ENCODE measurements at regions not wholly inside any gene's neighbourhood (a gene's known extent, or its start where the extent isn't known, plus 50 kb on each side); places are given as distances from the start of the nearest gene placed in this dataset.

DNA sequence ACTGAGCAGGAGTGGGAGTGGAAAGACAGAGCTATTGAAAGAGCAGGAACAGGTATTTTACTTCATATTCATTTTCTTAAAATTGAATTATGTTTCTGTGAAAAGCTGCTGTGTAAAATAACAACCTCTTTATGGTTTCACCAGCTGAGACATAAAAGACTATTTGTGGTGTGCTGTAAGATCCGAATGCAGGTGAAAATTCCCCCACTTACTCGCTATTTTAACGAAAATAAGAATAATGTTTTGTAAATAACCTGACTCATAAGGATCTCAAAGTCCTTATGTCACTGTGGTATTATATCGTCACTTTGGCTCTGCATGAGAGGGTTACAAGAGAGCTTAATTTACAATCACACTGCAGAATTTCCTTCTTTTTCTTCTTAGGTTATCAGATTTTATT is 65.3 kb upstream of the NFIB start:
- Mint-ChIP-seq H3K36me3 (no peaks in the 10 kb centered on the region), H3K27ac (no peak overlapping the region), H3K27me3 (peaks cover 0 to 11% (median 4%) of the 10 kb centered on the region in 5 donors), H3K4me3 (no peak overlapping the region), H3K4me1 (no peaks in the 10 kb centered on the region), H3K9me3 (peaks cover 0 to 5% (median 0%) of the 10 kb centered on the region in 11 donors)
- no peak overlapping the region for H3K4me3 ChIP-seq (ENCODE audit: low read length)
- no peaks in the 10 kb centered on the region for H3K36me3 ChIP-seq (ENCODE audit: control insufficient read depth in 2 of 3, insufficient read depth in 3 of 3, low read length in 3 of 3)
- DNase-seq (no peak), ATAC-seq (no peak)
- H3K4me1 ChIP-seq (ENCODE audit: control insufficient read depth in 2 of 2, insufficient read depth in 2 of 2, low read length in 2 of 2) = no peaks in the 10 kb centered on the region
- ChIA-PET CTCF (no interaction called here), POLR2A (no interaction called here)
- intact Hi-C loops (cut with micrococcal nuclease) = no loop called here
- no peaks in the 10 kb centered on the region for H3K9me3 ChIP-seq (ENCODE audit: control insufficient read depth in 2 of 3, low read length in 3 of 3)
- no peaks in the 10 kb centered on the region for H3K27me3 ChIP-seq (ENCODE audit: control insufficient read depth in 2 of 2, insufficient read depth in 2 of 2, low read length in 2 of 2)
- H3K27ac ChIP-seq (ENCODE audit: low read depth, low read length) = no peak overlapping the region

DNA sequence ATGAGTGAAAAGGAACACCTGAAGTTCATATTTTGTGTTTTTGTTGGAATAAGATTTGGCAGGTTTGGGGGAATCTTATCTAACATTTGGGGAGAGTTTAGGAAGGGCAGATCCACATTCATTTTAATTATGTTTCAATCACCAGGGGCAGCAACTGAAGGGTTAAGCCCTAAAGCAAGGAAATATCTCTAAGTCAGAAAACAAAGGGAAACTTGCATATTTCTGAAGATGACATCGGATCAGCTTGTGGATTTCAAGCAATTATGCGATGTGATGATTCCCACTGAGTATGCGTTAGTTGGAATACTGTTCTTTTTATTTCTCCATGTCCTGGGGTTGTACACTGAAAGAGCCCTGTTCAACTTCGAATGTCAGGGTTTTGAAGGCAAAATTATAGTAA is 59.8 kb upstream of the NFIB start:
- no peaks in the 10 kb centered on the region for H3K36me3 Mint-ChIP-seq
- ChIA-PET CTCF (no interaction called here), POLR2A (no interaction called here)
- Histone ChIP-seq H3K27ac (ENCODE audit: low read depth, low read length) (no peak overlapping the region), H3K27me3 (ENCODE audit: control insufficient read depth in 2 of 2, insufficient read depth in 2 of 2, low read length in 2 of 2) (no peaks in the 10 kb centered on the region), H3K4me3 (ENCODE audit: low read length) (no peak overlapping the region), H3K4me1 (ENCODE audit: control insufficient read depth in 2 of 2, insufficient read depth in 2 of 2, low read length in 2 of 2) (no peaks in the 10 kb centered on the region), H3K9me3 (ENCODE audit: control insufficient read depth in 2 of 3, low read length in 3 of 3) (no peaks in the 10 kb centered on the region), H3K36me3 (ENCODE audit: control insufficient read depth in 2 of 3, insufficient read depth in 3 of 3, low read length in 3 of 3) (no peaks in the 10 kb centered on the region)
- peaks cover 0 to 8% (median 0%) of the 10 kb centered on the region in 11 donors for H3K9me3 Mint-ChIP-seq
- no peak overlapping the region for H3K27ac Mint-ChIP-seq
- no peaks in the 10 kb centered on the region for H3K4me1 Mint-ChIP-seq
- peaks cover 0 to 12% (median 6%) of the 10 kb centered on the region in 5 donors for H3K27me3 Mint-ChIP-seq
- ATAC-seq = no peak
- intact Hi-C loops (cut with micrococcal nuclease) = no loop called here
- no peak overlapping the region for H3K4me3 Mint-ChIP-seq
- no peak for DNase-seq

DNA sequence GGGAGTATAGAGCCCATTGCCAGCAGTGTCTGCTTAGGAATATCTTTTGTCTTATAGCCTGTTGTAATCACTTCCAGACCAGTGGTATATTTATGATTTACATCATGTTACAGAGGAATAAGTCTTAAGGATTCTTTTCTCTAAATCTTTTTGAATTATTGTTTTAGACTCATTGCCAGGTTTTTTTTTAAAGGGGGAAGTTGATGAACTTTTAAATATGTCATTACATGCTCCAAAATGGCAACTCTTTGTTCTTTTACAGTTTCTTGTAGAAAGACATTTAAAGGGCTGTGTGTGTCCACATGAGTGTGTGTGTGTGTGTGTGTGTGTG is 59.4 kb upstream of the NFIB start:
- H3K4me3 Mint-ChIP-seq = no peak overlapping the region
- H3K27ac Mint-ChIP-seq = no peak overlapping the region
- peaks cover 0 to 8% (median 0%) of the 10 kb centered on the region in 11 donors for H3K9me3 Mint-ChIP-seq
- no peaks in the 10 kb centered on the region for H3K4me1 Mint-ChIP-seq
- Histone ChIP-seq H3K27ac (ENCODE audit: low read depth, low read length) (no peak overlapping the region), H3K4me1 (ENCODE audit: control insufficient read depth in 2 of 2, insufficient read depth in 2 of 2, low read length in 2 of 2) (no peaks in the 10 kb centered on the region), H3K36me3 (ENCODE audit: control insufficient read depth in 2 of 3, insufficient read depth in 3 of 3, low read length in 3 of 3) (no peaks in the 10 kb centered on the region), H3K27me3 (ENCODE audit: control insufficient read depth in 2 of 2, insufficient read depth in 2 of 2, low read length in 2 of 2) (no peaks in the 10 kb centered on the region), H3K4me3 (ENCODE audit: low read length) (no peak overlapping the region), H3K9me3 (ENCODE audit: control insufficient read depth in 2 of 3, low read length in 3 of 3) (no peaks in the 10 kb centered on the region)
- ATAC-seq = no peak
- intact Hi-C loops (cut with micrococcal nuclease) = no loop called here
- H3K27me3 Mint-ChIP-seq = peaks cover 0 to 12% (median 6%) of the 10 kb centered on the region in 5 donors
- CTCF ChIA-PET = no interaction called here
- no peaks in the 10 kb centered on the region for H3K36me3 Mint-ChIP-seq
- DNase-seq = no peak
- POLR2A ChIA-PET = no interaction called here

DNA sequence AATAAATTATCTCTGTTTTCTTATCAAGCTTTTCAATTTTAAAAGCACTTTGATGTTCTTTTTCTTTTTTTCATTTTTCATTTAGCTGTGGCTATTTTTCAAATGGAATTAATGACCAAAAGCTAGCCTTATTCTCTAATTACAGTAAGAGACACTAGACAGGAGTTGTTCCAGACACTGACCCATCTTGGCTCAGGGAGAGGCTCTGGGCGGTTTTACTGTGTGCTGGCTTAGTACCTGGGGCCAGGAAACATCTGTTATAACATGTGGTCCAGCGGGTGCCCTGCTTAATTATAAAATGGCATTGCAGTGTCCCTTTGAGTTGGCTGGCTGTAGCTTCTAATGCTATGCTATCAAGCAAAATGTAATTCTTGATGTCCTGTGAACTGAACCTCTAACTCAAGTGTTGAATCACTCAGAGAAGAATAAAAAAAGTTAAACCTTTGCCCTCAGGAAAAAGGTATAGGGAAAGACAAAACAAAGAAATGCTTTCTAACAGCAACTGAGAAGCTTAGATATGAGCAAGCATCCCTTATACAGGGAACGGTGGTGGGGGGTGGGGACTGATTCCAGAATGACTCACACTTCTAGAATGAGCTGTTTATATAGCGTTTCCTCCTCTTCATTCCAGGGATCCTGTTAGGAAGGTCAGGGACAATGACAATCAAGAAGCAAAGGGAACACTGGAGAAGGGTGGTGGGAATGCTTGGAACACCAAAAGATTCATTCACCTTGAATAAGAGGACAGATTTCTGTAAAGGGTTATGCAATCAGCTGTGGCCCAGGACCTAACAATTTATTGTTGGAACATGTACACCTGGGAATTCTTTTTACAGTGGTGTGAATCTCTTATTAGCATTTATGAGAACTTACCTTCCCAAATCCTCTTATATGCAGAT is 58.7 kb upstream of the NFIB start:
- Histone ChIP-seq H3K27me3 (ENCODE audit: control insufficient read depth in 2 of 2, insufficient read depth in 2 of 2, low read length in 2 of 2) (no peaks in the 10 kb centered on the region), H3K4me3 (ENCODE audit: low read length) (no peak overlapping the region), H3K9me3 (ENCODE audit: control insufficient read depth in 2 of 3, low read length in 3 of 3) (no peaks in the 10 kb centered on the region), H3K36me3 (ENCODE audit: control insufficient read depth in 2 of 3, insufficient read depth in 3 of 3, low read length in 3 of 3) (no peaks in the 10 kb centered on the region), H3K27ac (ENCODE audit: low read depth, low read length) (no peak overlapping the region), H3K4me1 (ENCODE audit: control insufficient read depth in 2 of 2, insufficient read depth in 2 of 2, low read length in 2 of 2) (no peaks in the 10 kb centered on the region)
- H3K36me3 Mint-ChIP-seq = no peaks in the 10 kb centered on the region
- no peaks in the 10 kb centered on the region for H3K4me1 Mint-ChIP-seq
- ATAC-seq (no peak), DNase-seq (no peak)
- no peak overlapping the region for H3K4me3 Mint-ChIP-seq
- intact Hi-C loops (cut with micrococcal nuclease) = no loop called here
- H3K27ac Mint-ChIP-seq = no peak overlapping the region
- H3K27me3 Mint-ChIP-seq = peaks cover 0 to 12% (median 6%) of the 10 kb centered on the region in 5 donors
- CTCF ChIA-PET = no interaction called here
- H3K9me3 Mint-ChIP-seq = peaks cover 0 to 8% (median 3%) of the 10 kb centered on the region in 11 donors
- POLR2A ChIA-PET = no interaction called here

DNA sequence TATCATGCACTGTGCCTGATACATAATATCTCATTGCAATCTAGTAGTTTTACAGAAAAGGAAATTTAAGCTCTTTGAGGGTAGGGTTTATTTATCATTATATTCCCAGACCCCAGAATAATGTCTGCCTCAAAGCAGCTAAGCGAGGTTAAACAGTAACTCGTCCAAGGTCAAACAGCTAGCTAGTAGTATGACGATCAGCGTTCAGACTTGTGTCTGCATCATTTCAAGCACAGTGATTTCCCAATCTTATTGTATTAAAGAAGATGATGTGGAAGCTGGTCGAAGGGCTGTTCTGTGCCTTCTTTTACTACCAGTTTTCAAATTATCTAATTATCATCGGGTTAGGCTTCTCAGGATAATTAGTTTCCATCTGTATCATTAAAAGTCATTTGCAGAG is 55.1 kb upstream of the NFIB start:
- Mint-ChIP-seq H3K27ac (no peak overlapping the region), H3K4me1 (no peaks in the 10 kb centered on the region), H3K9me3 (peaks cover 0 to 10% (median 4%) of the 10 kb centered on the region in 11 donors), H3K36me3 (no peaks in the 10 kb centered on the region), H3K27me3 (peaks cover 0 to 19% (median 16%) of the 10 kb centered on the region in 5 donors), H3K4me3 (no peak overlapping the region)
- Histone ChIP-seq H3K27ac (ENCODE audit: low read depth, low read length) (no peak overlapping the region), H3K9me3 (ENCODE audit: control insufficient read depth in 2 of 3, low read length in 3 of 3) (no peaks in the 10 kb centered on the region), H3K27me3 (ENCODE audit: control insufficient read depth in 2 of 2, insufficient read depth in 2 of 2, low read length in 2 of 2) (no peaks in the 10 kb centered on the region), H3K4me3 (ENCODE audit: low read length) (no peak overlapping the region), H3K4me1 (ENCODE audit: control insufficient read depth in 2 of 2, insufficient read depth in 2 of 2, low read length in 2 of 2) (no peaks in the 10 kb centered on the region), H3K36me3 (ENCODE audit: control insufficient read depth in 2 of 3, insufficient read depth in 3 of 3, low read length in 3 of 3) (no peaks in the 10 kb centered on the region)
- ChIA-PET POLR2A (no interaction called here), CTCF (no interaction called here)
- intact Hi-C loops (cut with micrococcal nuclease) = no loop called here
- ATAC-seq (no peak), DNase-seq (no peak)

DNA sequence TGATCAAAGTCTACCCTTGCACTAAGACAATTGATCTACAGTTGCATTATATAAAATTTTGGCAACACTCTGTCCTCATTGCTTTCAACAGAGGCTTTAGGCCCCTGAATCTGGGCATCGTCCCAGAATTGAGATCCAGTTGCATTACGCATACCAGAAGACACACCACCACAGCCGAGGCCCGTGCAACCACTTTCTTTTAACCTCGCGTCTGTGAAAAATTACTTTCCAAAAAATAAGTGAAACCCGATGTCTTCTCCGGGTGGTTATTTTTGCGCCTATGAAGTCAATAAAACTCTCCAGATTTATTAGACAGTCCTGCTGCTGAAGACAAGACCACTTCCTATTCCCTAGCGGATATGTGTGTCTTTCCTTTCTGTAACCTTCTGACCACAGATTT is 52.1 kb upstream of the NFIB start:
- intact Hi-C loops (cut with micrococcal nuclease) = no loop called here
- no peak overlapping the region for H3K4me3 ChIP-seq (ENCODE audit: low read length)
- DNase-seq = no peak
- no peak overlapping the region for H3K27ac ChIP-seq (ENCODE audit: low read depth, low read length)
- Mint-ChIP-seq H3K27me3 (peaks cover 0 to 19% (median 14%) of the 10 kb centered on the region in 5 donors), H3K36me3 (no peaks in the 10 kb centered on the region), H3K27ac (no peak overlapping the region), H3K4me1 (no peaks in the 10 kb centered on the region), H3K9me3 (peaks cover 0 to 10% (median 4%) of the 10 kb centered on the region in 11 donors), H3K4me3 (no peak overlapping the region)
- H3K27me3 ChIP-seq (ENCODE audit: control insufficient read depth in 2 of 2, insufficient read depth in 2 of 2, low read length in 2 of 2) = peaks cover 0 to 3% of the 10 kb centered on the region in 2 donors
- no peaks in the 10 kb centered on the region for H3K9me3 ChIP-seq (ENCODE audit: control insufficient read depth in 2 of 3, low read length in 3 of 3)
- H3K36me3 ChIP-seq (ENCODE audit: control insufficient read depth in 2 of 3, insufficient read depth in 3 of 3, low read length in 3 of 3) = no peaks in the 10 kb centered on the region
- no peaks in the 10 kb centered on the region for H3K4me1 ChIP-seq (ENCODE audit: control insufficient read depth in 2 of 2, insufficient read depth in 2 of 2, low read length in 2 of 2)
- CTCF ChIA-PET = no interaction called here
- POLR2A ChIA-PET = no interaction called here
- ATAC-seq = no peak

DNA sequence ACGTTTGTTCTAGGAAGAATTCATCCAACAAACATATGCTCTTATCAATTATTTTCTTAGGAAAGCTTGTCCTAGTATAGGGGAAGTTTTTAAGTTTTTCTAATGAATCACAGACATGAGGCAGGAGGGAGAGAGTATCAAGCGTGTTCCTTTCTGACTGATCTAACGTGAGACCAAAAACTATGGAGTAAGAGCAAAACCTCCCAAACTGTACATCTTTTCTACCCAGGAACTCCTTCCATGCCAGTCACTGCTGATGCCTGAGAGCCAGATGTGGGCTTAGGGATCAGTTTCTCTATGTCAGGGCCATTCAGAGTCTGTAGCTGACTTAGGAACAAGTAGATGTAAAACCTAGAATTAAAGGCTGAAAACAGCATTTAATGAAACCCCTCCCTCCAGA is 51.7 kb upstream of the NFIB start:
- Mint-ChIP-seq H3K9me3 (peaks cover 0 to 10% (median 4%) of the 10 kb centered on the region in 11 donors), H3K4me3 (no peak overlapping the region), H3K36me3 (no peaks in the 10 kb centered on the region), H3K27ac (no peak overlapping the region), H3K4me1 (no peaks in the 10 kb centered on the region), H3K27me3 (peaks cover 0 to 19% (median 14%) of the 10 kb centered on the region in 5 donors)
- Histone ChIP-seq H3K4me1 (ENCODE audit: control insufficient read depth in 2 of 2, insufficient read depth in 2 of 2, low read length in 2 of 2) (no peaks in the 10 kb centered on the region), H3K9me3 (ENCODE audit: control insufficient read depth in 2 of 3, low read length in 3 of 3) (no peaks in the 10 kb centered on the region), H3K36me3 (ENCODE audit: control insufficient read depth in 2 of 3, insufficient read depth in 3 of 3, low read length in 3 of 3) (no peaks in the 10 kb centered on the region), H3K4me3 (ENCODE audit: low read length) (no peak overlapping the region), H3K27me3 (ENCODE audit: control insufficient read depth in 2 of 2, insufficient read depth in 2 of 2, low read length in 2 of 2) (peaks cover 0 to 3% of the 10 kb centered on the region in 2 donors), H3K27ac (ENCODE audit: low read depth, low read length) (no peak overlapping the region)
- CTCF ChIA-PET = no interaction called here
- POLR2A ChIA-PET = no interaction called here
- ATAC-seq (no peak), DNase-seq (no peak)
- intact Hi-C loops (cut with micrococcal nuclease) = no loop called here
